Fibroblast of lung (primary cell): ENCODE measurements at regions not wholly inside any gene's neighbourhood (a gene's known extent, or its start where the extent isn't known, plus 50 kb on each side); places are given as distances from the start of the nearest gene placed in this dataset.
A peak's percentile ranks its signal among the peaks of the same experiment; 100 is the strongest.

ENCODE experiments used
- CTCF ChIP-seq, 2 donors: IDR thresholded peaks in 1 of 2; conservative IDR thresholded peaks in 1 of 2; 1 replicate in 1 of 2; 2 replicates in 1 of 2; pipeline ENCODE4 v1.5.1; 2011 to 2012; ENCODE audit warnings: low read length in 2 of 2, control low read depth in 1 of 2, inconsistent platforms in 1 of 2, low read depth in 1 of 2, mild to moderate bottlenecking in 1 of 2
- EZH2 ChIP-seq: IDR thresholded peaks from 2 replicates; pipeline ENCODE4 v1.5.1; 2012; ENCODE audit warnings: low read length, control low read depth, mild to moderate bottlenecking; ENCODE audit errors: missing control alignments

- TF ChIP-seq CTCF (conservative IDR thresholded peaks at IDR 0.05 in 1 of 2, IDR thresholded peaks at IDR 0.05 in 1 of 2; ENCODE audit: low read depth in 1 of 2, low read length in 2 of 2) (peak in 1 of 2 donors; percentile 14), EZH2 (no peak)
These were observed 769.0 kb downstream of the BRINP3 start for GRCh38 chr1:189708674-189709073.
